MG63 (cell line): ENCODE measurements at regions not wholly inside any gene's neighbourhood (a gene's known extent, or its start where the extent isn't known, plus 50 kb on each side); places are given as distances from the start of the nearest gene placed in this dataset.
"Not testable (repeated sequence)": the region's sequence is repeated elsewhere in the genome, so short reads cannot be mapped to it uniquely, and the experiment has no call there.

ENCODE experiments used
- DNase-seq: peaks from one replicate; pipeline ENCODE4 v3.0.0-alpha.2; 2020
- H3K27me3 ChIP-seq: fragments of 250-450 bp; sonication (Bioruptor Pico); 2 replicates; pipeline ENCODE4 v1.5.1; 2020; ENCODE audit warnings: mild to moderate bottlenecking, moderate library complexity
- H3K36me3 ChIP-seq: fragments of 250-450 bp; sonication (Bioruptor Pico); 2 replicates; pipeline ENCODE4 v1.5.1; 2020; ENCODE audit warnings: mild to moderate bottlenecking, moderate library complexity
- H3K4me3 ChIP-seq: fragments of 250-450 bp; sonication (Bioruptor Pico); 2 replicates; pipeline ENCODE4 v1.5.1; 2020; ENCODE audit warnings: mild to moderate bottlenecking, moderate library complexity
- H3K9me3 ChIP-seq: fragments of 250-450 bp; sonication (Bioruptor Pico); 2 replicates; pipeline ENCODE4 v1.5.1; 2020; ENCODE audit warnings: mild to moderate bottlenecking, moderate library complexity

- DNase-seq: no peak
- Histone ChIP-seq H3K9me3 (no peaks in the 10 kb centered on the region), H3K27me3 (no peaks in the 10 kb centered on the region), H3K36me3 (no peaks in the 10 kb centered on the region), H3K4me3 (no peak overlapping the region)
Measured at GRCh38 chr5:85452322-85453025, 1067.8 kb upstream of the EDIL3 start.

GRCh38 chr5:85453026-85453349 lies 1068.3 kb upstream of the EDIL3 start:
- Histone ChIP-seq H3K9me3 (no peaks in the 10 kb centered on the region), H3K36me3 (no peaks in the 10 kb centered on the region), H3K4me3 (no peak overlapping the region), H3K27me3 (no peaks in the 10 kb centered on the region)
- DNase-seq: no peak

- Histone ChIP-seq H3K27me3 (no peaks in the 10 kb centered on the region), H3K9me3 (no peaks in the 10 kb centered on the region), H3K4me3 (no peak overlapping the region), H3K36me3 (no peaks in the 10 kb centered on the region)
- DNase-seq: no peak
Measured at GRCh38 chr5:85458319-85458718, 1073.6 kb upstream of the EDIL3 start.

DNA sequence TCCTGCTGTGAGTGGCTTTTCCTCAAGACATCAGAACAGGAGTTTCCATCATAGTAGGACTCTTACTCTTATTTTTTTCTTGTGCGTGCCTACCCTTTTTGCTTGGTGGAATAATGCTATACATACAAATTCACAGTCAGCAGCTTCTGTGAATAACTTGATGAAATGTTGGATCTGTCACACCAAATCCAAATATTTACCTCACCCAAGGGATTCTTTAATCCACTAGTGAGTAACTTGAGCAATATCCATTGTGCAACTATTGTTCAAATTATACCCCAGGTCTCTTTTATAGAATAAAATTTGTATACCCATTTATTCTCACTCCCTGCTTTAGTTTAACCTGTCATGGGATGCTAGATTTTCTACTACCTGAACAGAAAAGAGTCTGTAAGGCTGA lies 1078.3 kb upstream of the EDIL3 start:
- Histone ChIP-seq H3K9me3 (no peaks in the 10 kb centered on the region), H3K36me3 (no peaks in the 10 kb centered on the region), H3K4me3 (no peak overlapping the region), H3K27me3 (no peaks in the 10 kb centered on the region)
- no peak for DNase-seq

- H3K9me3 ChIP-seq: no peaks in the 10 kb centered on the region; the same call in 1 of the 2 replicates
- H3K4me3 ChIP-seq: no peak overlapping the region
- H3K27me3 ChIP-seq: no peaks in the 10 kb centered on the region
- no peaks in the 10 kb centered on the region for H3K36me3 ChIP-seq
- DNase-seq: no peak
Measured at GRCh38 chr5:85466423-85466822, 1081.7 kb upstream of the EDIL3 start.

DNA sequence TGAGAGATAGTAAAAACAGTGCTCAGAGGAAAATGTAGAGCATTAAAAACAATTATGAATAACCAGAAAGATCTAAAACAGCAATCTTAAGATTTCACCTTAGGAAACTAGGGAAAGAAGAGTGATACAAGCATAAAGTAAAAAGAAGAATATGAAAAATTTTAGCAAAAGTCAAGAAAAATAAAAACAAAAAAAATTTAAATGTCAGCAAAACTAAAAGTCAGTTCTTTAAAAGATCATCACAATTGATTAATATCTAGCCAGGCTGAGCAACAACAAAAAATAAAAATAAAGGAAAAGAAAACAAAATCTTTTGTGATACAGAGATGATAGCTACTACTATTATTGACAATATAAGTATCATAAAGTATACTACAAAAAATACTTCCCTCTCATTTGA lies 1088.1 kb upstream of the EDIL3 start:
- DNase-seq: no peak
- H3K4me3 ChIP-seq: no peak overlapping the region
- no peaks in the 10 kb centered on the region for H3K36me3 ChIP-seq

GRCh38 chr5:85475151-85475550 lies 1090.5 kb upstream of the EDIL3 start:
- H3K4me3 ChIP-seq, DNase-seq, H3K36me3 ChIP-seq, H3K9me3 ChIP-seq, H3K27me3 ChIP-seq: not testable (repeated sequence)

More for the DNA sequence above, 1088.1 kb upstream of the EDIL3 start:
- no peaks in the 10 kb centered on the region for H3K27me3 ChIP-seq
- H3K9me3 ChIP-seq: no peaks in the 10 kb centered on the region; the same call in 1 of the 2 replicates

GRCh38 chr5:85476617-85477016 lies 1091.9 kb upstream of the EDIL3 start:
- H3K9me3 ChIP-seq: no peaks in the 10 kb centered on the region
- H3K27me3 ChIP-seq: no peaks in the 10 kb centered on the region
- H3K4me3 ChIP-seq: no peak overlapping the region
- H3K36me3 ChIP-seq: no peaks in the 10 kb centered on the region
- no peak for DNase-seq

- no peak for DNase-seq
- Histone ChIP-seq H3K27me3 (no peaks in the 10 kb centered on the region), H3K36me3 (no peaks in the 10 kb centered on the region), H3K4me3 (no peak overlapping the region), H3K9me3 (peaks cover 7% of the 10 kb centered on the region)
Measured at GRCh38 chr5:85479849-85480248, 1095.2 kb upstream of the EDIL3 start.

DNA sequence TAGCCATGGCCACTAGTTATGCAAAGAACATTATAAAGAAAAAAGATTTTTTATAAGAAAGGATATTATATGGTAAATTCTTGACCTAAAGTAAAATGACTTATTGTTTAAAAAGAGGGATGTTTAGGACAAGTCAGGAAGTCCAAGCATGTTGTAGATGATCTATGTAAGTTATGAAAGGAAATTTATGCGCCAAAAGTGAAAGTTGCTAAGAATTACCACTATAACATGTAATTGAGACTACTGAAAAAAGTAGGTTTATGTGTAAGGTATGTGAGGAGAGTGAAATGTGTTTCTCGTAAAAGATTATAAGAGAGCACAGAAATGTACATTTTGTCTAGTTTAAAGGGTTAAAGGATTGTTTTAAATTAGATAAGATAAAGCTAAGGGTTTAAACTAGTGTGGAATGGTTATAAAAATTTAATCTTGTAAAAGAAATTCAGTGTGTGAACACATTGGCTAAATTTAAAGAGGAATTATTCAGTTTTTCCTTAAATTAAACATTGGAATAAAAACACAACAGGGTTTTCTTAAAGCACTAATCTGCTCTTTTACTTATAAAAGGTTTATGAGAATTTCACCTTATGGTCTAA lies 1100.4 kb upstream of the EDIL3 start:
- Histone ChIP-seq H3K36me3 (no peaks in the 10 kb centered on the region), H3K4me3 (no peak overlapping the region), H3K27me3 (no peaks in the 10 kb centered on the region), H3K9me3 (peaks cover 15% of the 10 kb centered on the region)
- DNase-seq: no peak

GRCh38 chr5:85488295-85488694 lies 1103.6 kb upstream of the EDIL3 start:
- no peaks in the 10 kb centered on the region for H3K27me3 ChIP-seq
- DNase-seq: no peak
- peaks cover 18% of the 10 kb centered on the region for H3K9me3 ChIP-seq

DNA sequence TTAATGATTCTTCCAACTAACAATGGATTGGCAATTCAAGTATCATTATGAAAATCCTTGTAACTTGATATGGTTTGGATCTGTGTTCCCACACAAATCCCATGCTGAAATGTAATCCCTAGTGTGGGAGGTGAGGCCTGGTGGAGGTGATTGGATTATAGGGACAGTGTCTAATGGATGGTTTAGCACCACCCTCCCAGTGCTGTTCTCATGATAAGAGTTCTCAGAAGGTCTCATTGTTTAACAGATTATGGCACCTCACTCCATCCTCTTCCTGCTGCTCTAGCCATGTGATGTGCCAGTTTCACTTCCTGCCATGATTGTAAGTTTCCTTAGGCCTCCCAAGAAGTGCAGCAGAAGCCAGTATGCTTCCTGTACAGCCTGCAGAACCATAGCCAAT lies 1116.2 kb upstream of the EDIL3 start:
- Histone ChIP-seq H3K9me3 (no peaks in the 10 kb centered on the region), H3K4me3 (no peak overlapping the region), H3K36me3 (no peaks in the 10 kb centered on the region), H3K27me3 (no peaks in the 10 kb centered on the region)
- DNase-seq: no peak

More at GRCh38 chr5:85488295-85488694, 1103.6 kb upstream of the EDIL3 start:
- Histone ChIP-seq H3K4me3 (no peak overlapping the region), H3K36me3 (no peaks in the 10 kb centered on the region)

DNA sequence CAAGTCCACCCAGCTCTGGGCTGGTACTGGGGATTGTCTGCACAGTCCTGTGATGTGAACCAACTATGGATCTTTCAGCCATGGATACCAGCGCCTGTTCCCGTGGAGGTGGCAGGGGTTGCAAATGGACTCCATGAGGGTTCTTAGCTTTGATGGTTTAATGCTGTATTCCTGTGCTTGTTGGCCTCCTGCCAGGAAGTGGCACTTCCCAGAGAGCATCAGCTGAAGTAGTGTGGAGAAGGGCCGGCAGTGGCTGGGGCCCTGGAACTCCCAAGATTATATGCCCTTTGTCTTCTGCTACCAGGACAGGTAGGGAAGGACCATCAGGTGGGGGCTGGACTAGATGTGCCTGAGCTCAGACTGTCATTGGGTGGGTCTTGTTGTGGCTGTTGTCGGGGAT lies 1104.8 kb upstream of the COX7C start:
- H3K36me3 ChIP-seq: no peaks in the 10 kb centered on the region
- H3K4me3 ChIP-seq: no peak overlapping the region
- H3K9me3 ChIP-seq: no peaks in the 10 kb centered on the region
- peak; percentile 1 for DNase-seq
- no peaks in the 10 kb centered on the region; the same call in 1 of the 2 replicates for H3K27me3 ChIP-seq

DNA sequence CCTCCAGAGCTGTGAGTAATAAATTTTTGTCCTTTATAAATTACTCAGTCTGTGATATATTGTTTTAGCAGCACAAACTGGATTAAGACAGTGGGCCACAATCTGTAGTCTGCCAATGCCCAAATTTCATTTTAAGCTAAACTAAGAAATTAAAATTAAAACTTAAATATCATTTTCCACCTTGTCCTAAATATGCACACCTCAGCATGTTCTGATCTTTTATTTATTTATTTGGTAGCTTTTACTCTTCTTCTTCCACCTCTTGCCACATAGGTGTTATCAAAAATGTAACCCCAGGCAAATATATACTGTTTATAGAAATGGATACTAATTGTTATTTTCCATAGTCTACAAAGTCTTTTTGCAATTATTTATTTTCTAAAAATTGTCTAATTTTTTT lies 1102.2 kb upstream of the COX7C start:
- Histone ChIP-seq H3K36me3 (no peaks in the 10 kb centered on the region), H3K4me3 (no peak overlapping the region), H3K9me3 (no peaks in the 10 kb centered on the region), H3K27me3 (no peaks in the 10 kb centered on the region)
- no peak for DNase-seq

GRCh38 chr5:85517386-85517785 lies 1100.4 kb upstream of the COX7C start:
- no peaks in the 10 kb centered on the region for H3K27me3 ChIP-seq
- H3K4me3 ChIP-seq: no peak overlapping the region
- no peaks in the 10 kb centered on the region for H3K9me3 ChIP-seq

GRCh38 chr5:85533341-85534047 lies 1084.2 kb upstream of the COX7C start:
- Histone ChIP-seq H3K4me3 (no peak overlapping the region), H3K27me3 (no peaks in the 10 kb centered on the region), H3K36me3 (no peaks in the 10 kb centered on the region), H3K9me3 (no peaks in the 10 kb centered on the region)
- no peak for DNase-seq

More at GRCh38 chr5:85517386-85517785, 1100.4 kb upstream of the COX7C start:
- no peaks in the 10 kb centered on the region for H3K36me3 ChIP-seq
- no peak for DNase-seq

- Histone ChIP-seq H3K36me3 (no peaks in the 10 kb centered on the region), H3K4me3 (no peak overlapping the region), H3K27me3 (no peaks in the 10 kb centered on the region), H3K9me3 (no peaks in the 10 kb centered on the region)
- no peak for DNase-seq
Measured at GRCh38 chr5:85538362-85538761, 1079.4 kb upstream of the COX7C start.

GRCh38 chr5:85545129-85545528 lies 1072.6 kb upstream of the COX7C start:
- Histone ChIP-seq H3K36me3 (no peaks in the 10 kb centered on the region), H3K9me3 (no peaks in the 10 kb centered on the region), H3K27me3 (no peaks in the 10 kb centered on the region), H3K4me3 (no peak overlapping the region)
- no peak for DNase-seq
